ENCODE measurements at regions not wholly inside any gene's neighbourhood (a gene's known extent, or its start where the extent isn't known, plus 50 kb on each side); places are given as distances from the start of the nearest gene placed in this dataset.

GRCh38 chr2:4094743-4095142 is 391.4 kb downstream of the DCDC2C start:
- TF ChIP-seq, protein P1, sequence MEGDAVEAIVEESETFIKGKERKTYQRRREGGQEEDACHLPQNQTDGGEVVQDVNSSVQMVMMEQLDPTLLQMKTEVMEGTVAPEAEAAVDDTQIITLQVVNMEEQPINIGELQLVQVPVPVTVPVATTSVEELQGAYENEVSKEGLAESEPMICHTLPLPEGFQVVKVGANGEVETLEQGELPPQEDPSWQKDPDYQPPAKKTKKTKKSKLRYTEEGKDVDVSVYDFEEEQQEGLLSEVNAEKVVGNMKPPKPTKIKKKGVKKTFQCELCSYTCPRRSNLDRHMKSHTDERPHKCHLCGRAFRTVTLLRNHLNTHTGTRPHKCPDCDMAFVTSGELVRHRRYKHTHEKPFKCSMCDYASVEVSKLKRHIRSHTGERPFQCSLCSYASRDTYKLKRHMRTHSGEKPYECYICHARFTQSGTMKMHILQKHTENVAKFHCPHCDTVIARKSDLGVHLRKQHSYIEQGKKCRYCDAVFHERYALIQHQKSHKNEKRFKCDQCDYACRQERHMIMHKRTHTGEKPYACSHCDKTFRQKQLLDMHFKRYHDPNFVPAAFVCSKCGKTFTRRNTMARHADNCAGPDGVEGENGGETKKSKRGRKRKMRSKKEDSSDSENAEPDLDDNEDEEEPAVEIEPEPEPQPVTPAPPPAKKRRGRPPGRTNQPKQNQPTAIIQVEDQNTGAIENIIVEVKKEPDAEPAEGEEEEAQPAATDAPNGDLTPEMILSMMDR (conservative IDR thresholded peaks at IDR 0.05): no peak
- TF ChIP-seq ZFX (IDR thresholded peaks at IDR 0.05): no peak

Measured in C4-2B (cell line).